Thymus (tissue), 11 donors: ENCODE measurements at regions not wholly inside any gene's neighbourhood (a gene's known extent, or its start where the extent isn't known, plus 50 kb on each side); places are given as distances from the start of the nearest gene placed in this dataset.

Experiments used
- DNase-seq, 9 donors: peaks; one replicate each; pipeline ENCODE4 v3.0.0-alpha.2; 2013; ENCODE audit warnings: low spot score in 9 of 9, low read depth in 6 of 9, missing footprints in 1 of 9
- H3K27ac ChIP-seq, 2 donors: one replicate each; pipeline ENCODE4 v1.5.1; 2013; ENCODE audit warnings: control low read depth in 1 of 2, low read depth in 1 of 2, low read length in 1 of 2, mild to moderate bottlenecking in 1 of 2, moderate library complexity in 1 of 2
- H3K27me3 ChIP-seq, 2 donors: one replicate each; pipeline ENCODE4 v1.5.1; 2013; ENCODE audit warnings: low read length in 1 of 2; ENCODE audit not compliant: control insufficient read depth in 2 of 2, insufficient read depth in 1 of 2
- H3K36me3 ChIP-seq, 2 donors: one replicate each; pipeline ENCODE4 v1.5.1; 2013; ENCODE audit warnings: low read length in 1 of 2, mild to moderate bottlenecking in 1 of 2, moderate library complexity in 1 of 2; ENCODE audit not compliant: control insufficient read depth in 2 of 2, insufficient read depth in 2 of 2
- H3K4me1 ChIP-seq, 2 donors: one replicate each; pipeline ENCODE4 v1.5.1; 2013; ENCODE audit warnings: low read length in 2 of 2; ENCODE audit not compliant: control insufficient read depth in 2 of 2, insufficient read depth in 2 of 2
- H3K4me3 ChIP-seq, 2 donors: one replicate each; pipeline ENCODE4 v1.5.1; 2013; ENCODE audit warnings: low read length in 2 of 2, control low read depth in 1 of 2, mild to moderate bottlenecking in 1 of 2
- H3K9me3 ChIP-seq, 2 donors: one replicate each; pipeline ENCODE4 v1.5.1; 2013; ENCODE audit warnings: low read length in 1 of 2, mild to moderate bottlenecking in 1 of 2; ENCODE audit not compliant: control insufficient read depth in 2 of 2, insufficient read depth in 1 of 2
- WGBS: extraction: QIAGEN DNeasy Blood & Tissue Kit; methylation state at CpG from one replicate; pipeline ENCODE4 v1.1.7; 2013; 5-methylcytosine and 5-hydroxymethylcytosine counted together
- donor health status: healthy.

DNA sequence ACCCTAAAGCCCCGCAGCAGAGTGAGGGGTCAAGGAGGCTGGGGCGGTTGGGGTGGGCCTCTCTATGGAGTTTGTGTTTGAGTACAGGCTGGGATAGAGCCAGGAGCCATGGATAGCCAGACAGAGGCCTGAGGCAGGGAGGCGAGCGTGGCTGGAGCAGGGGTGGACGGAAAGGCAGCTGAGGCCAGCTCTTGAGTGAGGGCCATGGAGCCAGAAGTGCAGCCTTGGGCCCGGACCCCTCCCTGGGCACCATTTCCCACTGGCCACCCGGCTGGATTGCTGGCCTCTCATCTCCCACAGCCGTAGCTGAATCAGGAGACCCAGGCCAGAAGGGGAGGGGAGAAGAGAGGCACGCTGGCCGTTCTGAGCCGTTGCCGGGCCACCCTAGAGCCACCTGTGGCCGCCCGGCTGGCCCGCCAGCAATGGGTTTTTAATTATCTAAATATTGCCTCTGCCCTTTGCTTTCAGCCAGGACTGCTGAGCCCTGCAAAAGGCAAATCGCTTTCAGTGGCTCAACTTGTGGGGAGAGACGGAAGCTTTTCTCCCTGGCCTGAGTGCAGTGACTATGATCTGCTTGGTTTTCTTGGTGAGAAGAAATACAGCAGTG lies 75.2 kb upstream of the GSE1 start:
- Histone ChIP-seq H3K9me3 (peaks cover 0 to 24% of the 10 kb centered on the region in 2 donors), H3K4me3 (no peak overlapping the region), H3K36me3 (peaks cover 6 to 7% of the 10 kb centered on the region in 2 donors), H3K4me1 (peaks cover 7 to 63% of the 10 kb centered on the region in 2 donors), H3K27ac (no peak overlapping the region), H3K27me3 (no peaks in the 10 kb centered on the region)
- no peak for DNase-seq
- WGBS = 97% methylated on average over 17 of the region's 17 CpGs

DNA sequence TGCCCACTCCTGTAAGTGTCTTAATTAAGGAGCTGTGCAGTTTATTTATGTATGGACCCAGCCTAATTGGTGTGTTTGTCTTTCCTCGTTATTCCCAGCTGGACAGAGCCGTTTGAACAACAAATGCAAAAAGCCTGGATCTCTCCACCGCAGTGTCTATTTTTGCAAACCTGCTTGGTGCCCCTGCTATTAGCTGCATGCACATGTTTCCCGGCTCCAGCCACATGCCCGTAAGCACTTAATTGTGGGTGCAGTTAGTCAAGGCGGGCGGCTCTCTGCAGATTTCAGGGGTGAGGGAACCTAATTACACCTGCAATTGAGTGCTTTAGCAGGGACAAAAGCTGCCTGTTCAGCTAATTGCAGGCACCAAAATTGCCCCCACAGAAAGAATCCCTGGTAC lies 74.0 kb upstream of the GSE1 start:
- WGBS = 98% methylated on average over 7 of the region's 7 CpGs
- no peaks in the 10 kb centered on the region for H3K27me3 ChIP-seq
- H3K4me3 ChIP-seq = no peak overlapping the region
- H3K9me3 ChIP-seq = peaks cover 0 to 24% of the 10 kb centered on the region in 2 donors
- peaks cover 7 to 69% of the 10 kb centered on the region in 2 donors for H3K4me1 ChIP-seq
- peaks cover 6 to 13% of the 10 kb centered on the region in 2 donors for H3K36me3 ChIP-seq
- DNase-seq = no peak
- H3K27ac ChIP-seq = no peak overlapping the region

DNA sequence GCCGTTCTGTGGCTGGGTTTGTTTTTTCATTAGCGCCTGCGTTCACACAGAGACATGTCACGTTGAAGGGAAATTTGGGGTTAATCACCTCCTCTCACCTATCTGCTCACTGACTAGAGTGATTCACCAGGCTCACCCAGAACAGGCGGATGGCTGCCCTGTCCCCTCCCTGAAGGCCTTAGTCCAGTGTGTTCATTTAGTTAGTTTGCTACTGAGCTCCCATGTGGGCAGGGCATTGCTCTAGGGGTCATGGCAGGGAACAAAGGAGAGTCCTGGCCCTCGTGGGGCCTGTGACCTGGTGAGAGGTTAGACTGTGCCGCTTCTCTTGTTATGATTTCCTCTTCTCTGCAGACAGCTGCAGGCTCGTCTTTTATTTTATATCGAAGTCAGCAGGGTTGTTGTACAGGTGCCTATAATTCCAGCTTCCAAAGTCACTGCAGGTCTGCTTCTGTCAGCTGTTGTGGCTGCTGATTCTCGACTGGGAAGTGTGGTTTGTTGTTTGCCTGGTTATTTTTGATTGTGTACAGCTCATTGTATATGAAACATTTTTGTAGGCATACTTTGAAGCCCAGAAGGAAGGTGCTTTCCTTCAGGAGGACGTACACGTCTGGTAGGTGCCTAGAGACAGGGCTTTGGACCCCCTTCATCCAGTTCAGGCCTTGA lies 73.4 kb upstream of the GSE1 start:
- WGBS = 97% methylated on average over 12 of the region's 12 CpGs
- no peak for DNase-seq
- H3K9me3 ChIP-seq = peaks cover 0 to 24% of the 10 kb centered on the region in 2 donors
- H3K27me3 ChIP-seq = no peaks in the 10 kb centered on the region
- H3K4me1 ChIP-seq = peaks cover 7 to 66% of the 10 kb centered on the region in 2 donors
- H3K36me3 ChIP-seq = peaks cover 6 to 13% of the 10 kb centered on the region in 2 donors
- H3K4me3 ChIP-seq = no peak overlapping the region
- H3K27ac ChIP-seq = no peak overlapping the region

DNA sequence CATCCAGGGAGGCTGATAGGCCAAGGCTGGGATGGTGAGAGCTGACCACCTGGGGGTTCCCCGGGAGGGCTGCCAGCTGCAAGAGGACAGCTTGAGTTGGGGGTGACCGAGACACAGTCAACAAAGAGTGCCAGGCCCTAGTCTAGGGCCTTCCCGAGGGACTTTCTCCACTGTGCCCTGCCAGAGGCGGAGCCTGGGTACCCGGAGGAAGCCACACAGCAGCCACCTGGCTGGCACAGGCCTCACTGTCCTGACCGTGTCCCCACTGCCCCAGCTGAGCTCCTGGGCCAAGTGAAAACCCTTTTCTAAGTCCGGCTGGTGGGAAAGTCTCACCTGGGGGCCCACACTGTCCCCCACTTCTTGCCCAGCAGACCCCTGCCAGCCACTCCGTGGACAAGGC lies 71.9 kb upstream of the GSE1 start:
- 76% methylated on average over 8 of the region's 8 CpGs for WGBS
- Histone ChIP-seq H3K9me3 (peaks cover 0 to 24% of the 10 kb centered on the region in 2 donors), H3K4me1 (peaks cover 7 to 58% of the 10 kb centered on the region in 2 donors), H3K27me3 (no peaks in the 10 kb centered on the region), H3K27ac (peak overlapping the region in 1 of 2 donors; percentile 65), H3K36me3 (peaks cover 6 to 13% of the 10 kb centered on the region in 2 donors), H3K4me3 (no peak overlapping the region)
- no peak for DNase-seq

DNA sequence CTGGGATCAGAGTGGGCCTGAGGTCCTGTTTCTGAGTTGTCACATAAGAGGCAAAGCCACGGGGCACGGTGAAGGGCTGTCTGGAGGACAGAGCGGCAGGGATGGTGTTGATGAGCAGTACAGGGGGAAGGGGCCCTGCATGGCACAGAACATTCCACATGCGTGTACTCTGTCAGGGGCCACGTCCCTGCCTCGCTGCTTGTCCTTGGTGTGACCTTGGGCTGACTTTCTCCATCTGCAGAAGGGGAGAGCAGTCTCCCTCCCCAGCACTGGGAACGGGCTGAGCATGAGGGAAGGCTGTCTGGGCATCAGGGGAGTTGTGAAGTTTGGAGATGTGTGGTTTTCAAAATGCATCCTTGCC lies 71.5 kb upstream of the GSE1 start:
- H3K4me3 ChIP-seq = no peak overlapping the region
- H3K27me3 ChIP-seq = no peaks in the 10 kb centered on the region
- 93% methylated on average over 7 of the region's 7 CpGs for WGBS
- H3K36me3 ChIP-seq = peaks cover 6 to 13% of the 10 kb centered on the region in 2 donors
- H3K4me1 ChIP-seq = peaks cover 7 to 54% of the 10 kb centered on the region in 2 donors
- H3K9me3 ChIP-seq = peaks cover 0 to 24% of the 10 kb centered on the region in 2 donors
- peak overlapping the region in 1 of 2 donors; percentile 65 for H3K27ac ChIP-seq
- DNase-seq = no peak

DNA sequence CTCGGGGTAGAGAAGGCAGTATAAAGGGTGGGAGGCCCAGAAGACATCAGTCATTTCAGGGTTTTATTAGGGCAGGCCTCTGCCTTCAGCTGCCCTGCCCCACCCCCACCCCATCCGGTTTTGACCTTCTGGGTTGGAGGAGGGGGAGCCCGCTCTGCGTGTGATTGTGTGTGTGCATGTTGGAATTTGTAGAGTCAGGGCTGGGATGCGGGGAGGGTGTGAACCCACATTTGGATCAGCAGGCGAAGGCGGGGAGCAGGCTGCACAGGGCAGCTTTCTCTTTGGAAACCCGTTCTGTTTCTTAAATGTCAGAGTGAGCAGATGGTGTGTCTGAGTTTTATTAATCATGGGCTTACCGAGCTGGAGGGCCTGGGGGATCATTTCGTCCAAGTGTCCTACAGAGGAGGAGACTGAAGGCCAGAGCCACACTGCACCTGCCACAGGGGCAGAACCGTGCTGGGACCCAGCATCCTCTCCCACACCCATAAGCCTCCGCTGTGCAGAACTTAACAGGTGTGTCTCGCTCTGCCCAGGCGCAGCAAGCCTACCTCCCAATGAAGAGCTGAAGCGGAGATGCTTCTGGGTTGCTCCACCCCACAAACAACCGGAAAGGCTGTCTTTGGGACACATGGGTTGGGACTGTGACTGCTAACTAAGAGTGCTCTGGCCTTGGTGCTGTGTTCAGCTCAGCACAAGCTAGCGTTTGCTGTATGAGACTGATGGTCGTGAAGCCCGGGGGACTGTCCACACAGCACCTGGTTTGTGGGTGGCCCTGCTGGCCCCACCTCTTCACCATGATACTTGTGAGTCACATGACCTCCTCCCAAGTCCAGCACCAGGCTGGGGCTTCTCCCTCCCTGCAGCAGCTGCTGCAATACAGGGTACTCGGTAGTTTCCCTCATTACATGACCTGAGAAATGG lies 70.9 kb upstream of the GSE1 start:
- 76% methylated on average over 20 of the region's 20 CpGs for WGBS
- peak in 2 of 9 donors; percentile 44 to 66 for DNase-seq

DNA sequence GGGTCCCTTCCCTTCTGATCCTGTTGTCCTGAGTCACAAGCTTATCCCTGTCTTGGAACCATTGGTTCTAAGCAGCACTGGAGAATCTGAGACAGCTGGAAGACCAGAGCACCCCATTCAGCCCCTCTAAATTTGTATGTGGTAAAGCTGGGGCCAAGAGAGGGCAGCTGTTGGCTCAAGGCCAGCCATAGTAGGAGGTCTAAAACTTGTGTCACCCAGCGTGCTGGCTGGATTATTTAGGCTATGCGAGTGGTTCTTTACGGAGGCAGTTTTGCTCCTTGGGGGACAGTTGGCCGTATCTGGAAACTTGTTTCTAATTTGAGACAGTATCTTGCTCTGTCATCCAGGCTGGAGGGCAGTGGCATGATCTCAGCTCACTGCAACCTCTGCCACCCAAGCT lies 69.6 kb upstream of the GSE1 start:
- Histone ChIP-seq H3K9me3 (peaks cover 0 to 29% of the 10 kb centered on the region in 2 donors), H3K4me3 (no peak overlapping the region), H3K27ac (no peak overlapping the region), H3K4me1 (peaks cover 7 to 35% of the 10 kb centered on the region in 2 donors), H3K36me3 (peaks cover 6 to 13% of the 10 kb centered on the region in 2 donors), H3K27me3 (no peaks in the 10 kb centered on the region)
- DNase-seq = no peak
- WGBS = 95% methylated on average over 4 of the region's 4 CpGs

More for the DNA sequence above, 70.9 kb upstream of the GSE1 start:
- peaks cover 0 to 28% of the 10 kb centered on the region in 2 donors for H3K9me3 ChIP-seq
- H3K4me1 ChIP-seq = peaks cover 7 to 48% of the 10 kb centered on the region in 2 donors
- peak overlapping the region in 1 of 2 donors; percentile 65 for H3K27ac ChIP-seq
- peaks cover 6 to 13% of the 10 kb centered on the region in 2 donors for H3K36me3 ChIP-seq
- H3K4me3 ChIP-seq = no peak overlapping the region
- no peaks in the 10 kb centered on the region for H3K27me3 ChIP-seq

DNA sequence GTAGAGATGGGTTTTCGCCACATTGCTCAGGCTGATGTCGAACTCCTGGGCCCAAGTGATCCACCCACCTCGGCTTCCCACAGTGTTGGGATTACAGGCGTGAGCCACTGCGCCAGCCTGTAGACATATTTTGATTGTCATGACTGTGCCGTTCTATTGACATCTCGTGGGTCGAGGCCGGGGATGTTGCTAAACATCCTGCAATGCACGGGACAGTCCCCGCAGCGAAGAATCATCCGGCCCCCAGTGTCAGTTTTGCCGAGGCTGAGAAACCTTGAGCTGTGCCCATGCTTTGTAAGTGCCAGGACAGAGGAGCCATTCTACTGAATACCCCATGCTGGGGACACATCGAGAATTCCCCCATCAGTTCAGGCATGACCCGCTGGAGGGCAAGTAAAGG lies 69.1 kb upstream of the GSE1 start:
- WGBS = 96% methylated on average over 16 of the region's 16 CpGs
- no peak for DNase-seq
- Histone ChIP-seq H3K9me3 (peaks cover 0 to 25% of the 10 kb centered on the region in 2 donors), H3K4me3 (no peak overlapping the region), H3K4me1 (peaks cover 7 to 33% of the 10 kb centered on the region in 2 donors), H3K27me3 (no peaks in the 10 kb centered on the region), H3K27ac (no peak overlapping the region), H3K36me3 (peaks cover 6 to 10% of the 10 kb centered on the region in 2 donors)
